HCT116 (cell line): ENCODE measurements at regions not wholly inside any gene's neighbourhood (a gene's known extent, or its start where the extent isn't known, plus 50 kb on each side); places are given as distances from the start of the nearest gene placed in this dataset.

Source experiments
- ATAC-seq: fragments of 200-7000 bp; cut with Tn5 transposase; 2 replicates; pipeline ENCODE4 v1.9.1; 2020; ENCODE audit warnings: mild to moderate bottlenecking, moderate library complexity
- BruUV-seq: library from RNA; stranded (reverse); fragments of 400-500 nt; replicated peaks from 2 replicates; lab custom pipeline; 2021; lab: Mats Ljungman, UMichigan
- CTCF ChIA-PET: fragments of 300-600 bp; sonication (Branson Sonifier 250); formaldehyde crosslinking; loops from one replicate; lab custom pipeline; 2021; ENCODE audit warnings: antibody characterized with exemption; lab: Charles Lee
- POLR2A ChIA-PET: fragments of 300-600, 350-600 bp; sonication (Branson Sonifier 250); formaldehyde crosslinking; loops from one replicate; lab custom pipeline; 2021; ENCODE audit warnings: antibody characterized with exemption; lab: Charles Lee
- RAD21 ChIA-PET, 2 experiments: fragments of 300-600 bp; sonication (Branson Sonifier 250); formaldehyde crosslinking; loops; one replicate each; lab custom pipeline; 2023; ENCODE audit warnings: low total read pairs in 2 of 2; ENCODE audit not compliant: uncharacterized antibody in 2 of 2, unreplicated experiment in 2 of 2, low non-redundant PET in 1 of 2; lab: Charles Lee
- DNase-seq: peaks from one replicate; pipeline ENCODE4 v3.0.0-alpha.2; 2010; ENCODE audit warnings: low read depth, low spot score
- H2AFZ ChIP-seq: fragments of 200-600 bp; shearing (Covaris generic), sonication (generic); 2 replicates; pipeline ENCODE4 v1.6.1; 2017; ENCODE audit warnings: low read depth, mixed run types, mixed read lengths, antibody characterized with exemption, low read length; ENCODE audit not compliant: poor library complexity, severe bottlenecking
- H3K27ac ChIP-seq: 2 replicates; pipeline ENCODE4 v1.5.1; 2012; ENCODE audit warnings: low read depth, low read length
- H3K27me3 ChIP-seq: fragments of 200-600 bp; sonication (generic); 2 replicates; pipeline ENCODE4 v1.6.1; 2016; ENCODE audit warnings: mixed run types, low read length, mixed read lengths; ENCODE audit not compliant: insufficient read depth
- H3K36me3 ChIP-seq, 2 experiments: fragments of 200-500 bp in 1 of 2; fragments of 200-600 bp in 1 of 2; sonication (Bioruptor generic) in 1 of 2; sonication (generic) in 1 of 2; 2 replicates each; pipeline versions ENCODE4 v1.5.1 to v1.6.1; 2014 to 2016; ENCODE audit warnings: low read length in 2 of 2, inconsistent platforms in 1 of 2, mixed read lengths in 1 of 2, mixed run types in 1 of 2; ENCODE audit not compliant: insufficient read depth in 2 of 2, control insufficient read depth in 1 of 2
- H3K4me1 ChIP-seq, 2 experiments: fragments of 200-600 bp in 1 of 2; sonication (generic) in 1 of 2; 2 replicates each; pipeline versions ENCODE4 v1.5.1 to v1.6.1; 2012 to 2017; ENCODE audit warnings: low read length in 2 of 2, inconsistent platforms in 1 of 2, mild to moderate bottlenecking in 1 of 2, mixed read lengths in 1 of 2, mixed run types in 1 of 2, moderate library complexity in 1 of 2; ENCODE audit not compliant: insufficient read depth in 2 of 2, control insufficient read depth in 1 of 2
- H3K4me2 ChIP-seq: fragments of 200-600 bp; sonication (generic); 2 replicates; pipeline ENCODE4 v1.6.1; 2017; ENCODE audit warnings: mixed run types, low read length, mixed read lengths
- H3K4me3 ChIP-seq, 2 experiments: fragments of 200-600 bp in 1 of 2; sonication (generic) in 1 of 2; replicated peaks in 1 of 2; 2 replicates each; pipeline ENCODE4 v1.5.1; 2011 to 2016; ENCODE audit warnings: low read length in 2 of 2, control low read depth in 1 of 2, low read depth in 1 of 2, mild to moderate bottlenecking in 1 of 2, mixed read lengths in 1 of 2, mixed run types in 1 of 2
- H3K79me2 ChIP-seq: fragments of 200-600 bp; sonication (generic); 2 replicates; pipeline ENCODE4 v1.6.1; 2017; ENCODE audit warnings: mild to moderate bottlenecking, mixed run types, low read length, moderate library complexity, mixed read lengths; ENCODE audit not compliant: insufficient read depth
- H3K9ac ChIP-seq: fragments of 200-600 bp; sonication (generic); 2 replicates; pipeline ENCODE4 v1.6.1; 2016; ENCODE audit warnings: low read length, mixed read lengths
- H3K9me2 ChIP-seq: fragments of 200-600 bp; sonication (generic), shearing (Covaris generic); 2 replicates; pipeline ENCODE4 v1.6.1; 2017; ENCODE audit warnings: mixed run types, mild to moderate bottlenecking, moderate library complexity; ENCODE audit not compliant: insufficient read depth
- H3K9me3 ChIP-seq, 2 experiments: fragments of 200-500 bp in 1 of 2; fragments of 200-600 bp in 1 of 2; sonication (Bioruptor generic) in 1 of 2; sonication (generic) in 1 of 2; 2 replicates each; pipeline ENCODE4 v1.6.1; 2014 to 2017; ENCODE audit warnings: low read length in 2 of 2, mixed read lengths in 2 of 2, inconsistent platforms in 1 of 2, low read depth in 1 of 2, mild to moderate bottlenecking in 1 of 2, mixed run types in 1 of 2, moderate library complexity in 1 of 2; ENCODE audit not compliant: control insufficient read depth in 1 of 2, insufficient read depth in 1 of 2
- H4K20me1 ChIP-seq: fragments of 200-600 bp; sonication (generic), shearing (Covaris generic); 2 replicates; pipeline ENCODE4 v1.6.1; 2017; ENCODE audit warnings: mixed run types, mild to moderate bottlenecking, moderate library complexity; ENCODE audit not compliant: insufficient read depth
- TCF7L2 ChIP-seq: IDR thresholded peaks from 2 replicates; pipeline ENCODE4 v1.7.0; 2011; ENCODE audit warnings: borderline replicate concordance, inconsistent platforms; ENCODE audit not compliant: insufficient read depth, insufficient read length; ENCODE audit errors: extremely low read depth
- ZFX ChIP-seq: fragments of 450-650 bp; IDR thresholded peaks from 2 replicates; pipeline ENCODE4 v1.6.1; 2017
- intact Hi-C: fragments of 100-400 bp; cut with micrococcal nuclease; formaldehyde crosslinking; loops from 2 replicates; pipeline ENCODE4 v1.10.0; 2022
- TF ChIP-seq, protein P1 (sequence below): IDR thresholded peaks from 2 replicates; pipeline ENCODE4 v1.6.1; 2011; ENCODE audit warnings: mild to moderate bottlenecking, low read length, moderate library complexity; ENCODE audit not compliant: insufficient replicate concordance; ENCODE audit errors: extremely low read depth
- TF ChIP-seq, protein P2 (sequence below): IDR thresholded peaks from 2 replicates; pipeline ENCODE4 v1.6.1; 2012
- TF ChIP-seq, protein P3 (sequence below), 3 experiments: fragments of 200-600 bp in 1 of 3; sonication (generic) in 1 of 3; IDR thresholded peaks in 2 of 3; conservative IDR thresholded peaks in 1 of 3; 2 replicates each; pipeline ENCODE4 v1.5.1; 2012 to 2017; ENCODE audit warnings: low read depth in 2 of 3, low read length in 2 of 3, antibody characterized with exemption in 1 of 3, borderline replicate concordance in 1 of 3, control low read depth in 1 of 3, mild to moderate bottlenecking in 1 of 3, mixed read lengths in 1 of 3, mixed run types in 1 of 3, moderate library complexity in 1 of 3; ENCODE audit not compliant: insufficient read depth in 1 of 3

DNA sequence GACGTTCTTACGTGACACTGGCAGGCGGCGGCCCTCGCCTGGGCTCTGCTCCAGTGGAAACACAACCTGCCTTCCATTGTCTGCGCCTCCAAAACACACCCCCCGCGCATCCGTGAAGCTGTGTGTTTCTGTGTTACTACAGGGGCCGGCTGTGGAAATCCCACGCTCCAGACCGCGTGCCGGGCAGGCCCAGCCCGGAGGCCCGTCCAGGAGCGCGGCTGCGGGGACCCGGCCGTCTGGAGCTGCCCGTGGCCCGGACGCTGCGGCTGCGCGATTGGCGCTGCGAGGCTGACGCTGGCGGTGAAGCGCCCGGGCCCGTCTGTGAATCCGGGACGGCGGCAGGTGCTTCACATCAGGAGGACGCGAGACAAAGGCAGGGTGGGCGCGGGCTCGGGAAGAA lies 670.3 kb upstream of the SALL3 start (continued):
- TF ChIP-seq, protein P1, sequence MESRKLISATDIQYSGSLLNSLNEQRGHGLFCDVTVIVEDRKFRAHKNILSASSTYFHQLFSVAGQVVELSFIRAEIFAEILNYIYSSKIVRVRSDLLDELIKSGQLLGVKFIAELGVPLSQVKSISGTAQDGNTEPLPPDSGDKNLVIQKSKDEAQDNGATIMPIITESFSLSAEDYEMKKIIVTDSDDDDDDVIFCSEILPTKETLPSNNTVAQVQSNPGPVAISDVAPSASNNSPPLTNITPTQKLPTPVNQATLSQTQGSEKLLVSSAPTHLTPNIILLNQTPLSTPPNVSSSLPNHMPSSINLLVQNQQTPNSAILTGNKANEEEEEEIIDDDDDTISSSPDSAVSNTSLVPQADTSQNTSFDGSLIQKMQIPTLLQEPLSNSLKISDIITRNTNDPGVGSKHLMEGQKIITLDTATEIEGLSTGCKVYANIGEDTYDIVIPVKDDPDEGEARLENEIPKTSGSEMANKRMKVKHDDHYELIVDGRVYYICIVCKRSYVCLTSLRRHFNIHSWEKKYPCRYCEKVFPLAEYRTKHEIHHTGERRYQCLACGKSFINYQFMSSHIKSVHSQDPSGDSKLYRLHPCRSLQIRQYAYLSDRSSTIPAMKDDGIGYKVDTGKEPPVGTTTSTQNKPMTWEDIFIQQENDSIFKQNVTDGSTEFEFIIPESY, result no peak
- TF ChIP-seq, all 23 proteins: peak for 0

DNA sequence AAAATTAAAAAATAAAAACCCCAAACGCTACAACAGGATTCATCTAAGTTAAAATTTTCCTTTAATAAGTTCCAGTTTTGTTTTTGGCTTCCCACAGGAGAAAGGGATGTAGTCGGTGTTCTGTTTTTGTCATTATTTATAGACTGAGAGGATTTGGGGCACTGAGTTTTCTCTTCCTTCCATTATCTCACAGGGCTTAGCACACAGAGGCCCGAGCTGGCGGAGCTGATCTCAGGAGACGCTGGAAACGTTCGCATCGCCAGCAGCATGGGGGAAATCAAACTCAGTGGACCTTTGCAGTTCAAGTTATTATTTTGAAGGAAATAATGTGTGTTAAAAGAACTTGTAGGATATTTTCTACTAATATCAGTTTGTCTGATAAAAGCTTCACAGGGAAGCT lies 669.7 kb upstream of the SALL3 start:
- Histone ChIP-seq H3K27ac (no peak overlapping the region), H3K4me3 (no peak overlapping the region), H4K20me1 (no peaks in the 10 kb centered on the region), H3K9me2 (no peaks in the 10 kb centered on the region), H3K4me2 (no peak overlapping the region), H3K36me3 (no peaks in the 10 kb centered on the region), H3K9me3 (peaks cover 7 to 18% of the 10 kb centered on the region in 2 experiments; a peak in 2 of 4 replicates), H3K9ac (no peak overlapping the region), H2AFZ (no peak overlapping the region), H3K4me1 (no peaks in the 10 kb centered on the region), H3K79me2 (no peaks in the 10 kb centered on the region), H3K27me3 (no peaks in the 10 kb centered on the region)
- intact Hi-C loops, result no loop called here
- POLR2A ChIA-PET, result no interaction called here
- RAD21 ChIA-PET, result no interaction called here
- TF ChIP-seq, protein P2, sequence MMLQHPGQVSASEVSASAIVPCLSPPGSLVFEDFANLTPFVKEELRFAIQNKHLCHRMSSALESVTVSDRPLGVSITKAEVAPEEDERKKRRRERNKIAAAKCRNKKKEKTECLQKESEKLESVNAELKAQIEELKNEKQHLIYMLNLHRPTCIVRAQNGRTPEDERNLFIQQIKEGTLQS, result no peak
- TF ChIP-seq, protein P3, sequence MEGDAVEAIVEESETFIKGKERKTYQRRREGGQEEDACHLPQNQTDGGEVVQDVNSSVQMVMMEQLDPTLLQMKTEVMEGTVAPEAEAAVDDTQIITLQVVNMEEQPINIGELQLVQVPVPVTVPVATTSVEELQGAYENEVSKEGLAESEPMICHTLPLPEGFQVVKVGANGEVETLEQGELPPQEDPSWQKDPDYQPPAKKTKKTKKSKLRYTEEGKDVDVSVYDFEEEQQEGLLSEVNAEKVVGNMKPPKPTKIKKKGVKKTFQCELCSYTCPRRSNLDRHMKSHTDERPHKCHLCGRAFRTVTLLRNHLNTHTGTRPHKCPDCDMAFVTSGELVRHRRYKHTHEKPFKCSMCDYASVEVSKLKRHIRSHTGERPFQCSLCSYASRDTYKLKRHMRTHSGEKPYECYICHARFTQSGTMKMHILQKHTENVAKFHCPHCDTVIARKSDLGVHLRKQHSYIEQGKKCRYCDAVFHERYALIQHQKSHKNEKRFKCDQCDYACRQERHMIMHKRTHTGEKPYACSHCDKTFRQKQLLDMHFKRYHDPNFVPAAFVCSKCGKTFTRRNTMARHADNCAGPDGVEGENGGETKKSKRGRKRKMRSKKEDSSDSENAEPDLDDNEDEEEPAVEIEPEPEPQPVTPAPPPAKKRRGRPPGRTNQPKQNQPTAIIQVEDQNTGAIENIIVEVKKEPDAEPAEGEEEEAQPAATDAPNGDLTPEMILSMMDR (IDR thresholded peaks at IDR 0.05 in 2 of 3, conservative IDR thresholded peaks at IDR 0.05 in 1 of 3; ENCODE audit: borderline replicate concordance in 1 of 3, insufficient read depth in 1 of 3, low read depth in 2 of 3, low read length in 2 of 3), result no peak
- TF ChIP-seq TCF7L2 (no peak), ZFX (no peak)
- CTCF ChIA-PET, result no interaction called here
- BruUV-seq, result no TSS peak
- ATAC-seq (no peak), DNase-seq (no peak)
